Head of caudate nucleus (tissue), 42 donors: ENCODE measurements at regions not wholly inside any gene's neighbourhood (a gene's known extent, or its start where the extent isn't known, plus 50 kb on each side); places are given as distances from the start of the nearest gene placed in this dataset.

Source experiments
- DNase-seq, 42 donors: peaks; one replicate each; pipeline versions ENCODE4 v3.0.0 to v3.0.0-alpha.2; 2020 to 2021; ENCODE audit warnings: mixed read lengths in 7 of 42
- intact Hi-C: fragments of 100-400 bp; cut with DNase I; formaldehyde crosslinking; loops from one replicate; pipeline ENCODE4 v1.15.0; 2022

GRCh38 chr14:87014856-87015255 is 978.1 kb downstream of the GALC start:
- intact Hi-C loops: no loop called here
- no peak for DNase-seq

- intact Hi-C loops: no loop called here
- no peak for DNase-seq
Measured at GRCh38 chr14:87013583-87013982, 979.4 kb downstream of the GALC start.

GRCh38 chr14:87008965-87009364 is 984.0 kb downstream of the GALC start:
- intact Hi-C loops: no loop called here
- DNase-seq: no peak

- intact Hi-C loops: no loop called here
- DNase-seq: no peak
Measured at GRCh38 chr14:87005280-87005679, 987.7 kb downstream of the GALC start.

GRCh38 chr14:87002776-87003175 is 990.2 kb downstream of the GALC start:
- intact Hi-C loops: no loop called here
- no peak for DNase-seq

GRCh38 chr14:87001333-87001732 is 991.6 kb downstream of the GALC start:
- intact Hi-C loops: no loop called here
- no peak for DNase-seq

- intact Hi-C loops: no loop called here
- no peak for DNase-seq
Measured at GRCh38 chr14:87000081-87000480, 992.9 kb downstream of the GALC start.

- intact Hi-C loops: no loop called here
- DNase-seq: no peak
Measured at GRCh38 chr14:86999036-86999435, 993.9 kb downstream of the GALC start.

GRCh38 chr14:86997271-86997670 is 995.7 kb downstream of the GALC start:
- intact Hi-C loops: no loop called here
- DNase-seq: no peak

- intact Hi-C loops: no loop called here
Measured at GRCh38 chr14:86990396-86990795, 1002.6 kb downstream of the GALC start.

GRCh38 chr14:86989285-86989684 is 1003.7 kb downstream of the GALC start:
- DNase-seq: no peak
- intact Hi-C loops: no loop called here

More at GRCh38 chr14:86990396-86990795, 1002.6 kb downstream of the GALC start:
- DNase-seq: no peak

- no peak for DNase-seq
- intact Hi-C loops: no loop called here
Measured at GRCh38 chr14:86987966-86988365, 1005.0 kb downstream of the GALC start.

GRCh38 chr14:86973177-86973576 is 1019.8 kb downstream of the GALC start:
- intact Hi-C loops: no loop called here
- no peak for DNase-seq

GRCh38 chr14:86971292-86971691 is 1021.7 kb downstream of the GALC start:
- intact Hi-C loops: no loop called here
- no peak for DNase-seq

GRCh38 chr14:86961106-86961716 is 1031.8 kb downstream of the GALC start:
- intact Hi-C loops: no loop called here
- DNase-seq: no peak

GRCh38 chr14:86955771-86956354 is 1037.1 kb downstream of the GALC start:
- DNase-seq: no peak
- intact Hi-C loops: no loop called here

GRCh38 chr14:86954623-86955022 is 1038.4 kb downstream of the GALC start:
- no peak for DNase-seq
- intact Hi-C loops: no loop called here

GRCh38 chr14:86946446-86946845 is 1046.5 kb downstream of the GALC start:
- no peak for DNase-seq
- intact Hi-C loops: no loop called here

- no peak for DNase-seq
- intact Hi-C loops: no loop called here
Measured at GRCh38 chr14:86944434-86944833, 1048.5 kb downstream of the GALC start.

GRCh38 chr14:86943391-86944365 is 1049.3 kb downstream of the GALC start:
- no peak for DNase-seq
- intact Hi-C loops: no loop called here
